PC-9 (cell line): ENCODE measurements at regions not wholly inside any gene's neighbourhood (a gene's known extent, or its start where the extent isn't known, plus 50 kb on each side); places are given as distances from the start of the nearest gene placed in this dataset.

Experiments
- BruUV-seq: library from RNA; stranded (reverse); fragments of 400-500 nt; replicated peaks from 2 replicates; lab custom pipeline; 2021; lab: Mats Ljungman, UMichigan
- CTCF ChIA-PET: fragments of 300-600 bp; sonication (Branson Sonifier 250); formaldehyde crosslinking; loops from one replicate; lab custom pipeline; 2022; ENCODE audit warnings: antibody characterized with exemption; lab: Charles Lee
- POLR2A ChIA-PET: fragments of 300-600 bp; sonication (Branson Sonifier 250); formaldehyde crosslinking; loops from one replicate; lab custom pipeline; 2022; ENCODE audit warnings: antibody characterized with exemption; ENCODE audit not compliant: unreplicated experiment; lab: Charles Lee
- DNase-seq, 2 experiments: peaks; one replicate each; pipeline versions ENCODE4 v3.0.0 to v3.0.0-alpha.2; 2015 to 2022; ENCODE audit warnings: mixed read lengths in 1 of 2
- H2AFZ ChIP-seq: fragments of 200-600 bp; sonication (generic); 2 replicates; pipeline ENCODE4 v1.8.1; 2017; ENCODE audit warnings: antibody characterized with exemption
- H3F3A ChIP-seq: fragments of 200-600 bp; sonication (generic); 2 replicates; pipeline ENCODE4 v1.8.1; 2017; ENCODE audit warnings: antibody characterized with exemption, mild to moderate bottlenecking, low read depth; ENCODE audit not compliant: insufficient read depth
- H3K27ac ChIP-seq: fragments of 200-600 bp; sonication (generic); 2 replicates; pipeline ENCODE4 v1.6.1; 2016; ENCODE audit warnings: mixed run types
- H3K27me3 ChIP-seq: fragments of 200-600 bp; sonication (generic); 2 replicates; pipeline ENCODE4 v1.6.1; 2016; ENCODE audit warnings: low read depth, mixed run types; ENCODE audit not compliant: insufficient read depth
- H3K36me3 ChIP-seq: fragments of 200-600 bp; sonication (generic); 2 replicates; pipeline ENCODE4 v1.6.1; 2016; ENCODE audit warnings: low read depth, mixed run types
- H3K4me1 ChIP-seq: fragments of 200-600 bp; sonication (generic); replicated peaks from 2 replicates; pipeline ENCODE4 v1.6.1; 2016; ENCODE audit warnings: mixed run types; ENCODE audit not compliant: insufficient read depth
- H3K4me2 ChIP-seq: fragments of 200-600 bp; sonication (generic); 2 replicates; pipeline ENCODE4 v1.6.1; 2017; ENCODE audit warnings: mixed run types
- H3K4me3 ChIP-seq: fragments of 200-600 bp; sonication (generic); 2 replicates; pipeline ENCODE4 v1.6.1; 2016; ENCODE audit warnings: mixed run types
- H3K79me2 ChIP-seq: fragments of 200-600 bp; sonication (generic); 2 replicates; pipeline ENCODE4 v1.6.1; 2017; ENCODE audit warnings: low read depth, mixed run types
- H3K9me2 ChIP-seq: fragments of 200-600 bp; sonication (generic); 2 replicates; pipeline ENCODE4 v1.8.1; 2017; ENCODE audit warnings: mild to moderate bottlenecking; ENCODE audit not compliant: insufficient read depth
- H3K9me3 ChIP-seq: fragments of 200-600 bp; sonication (generic); 2 replicates; pipeline ENCODE4 v1.8.1; 2016; ENCODE audit warnings: low read depth; ENCODE audit not compliant: insufficient read depth
- H4K20me1 ChIP-seq: fragments of 200-600 bp; sonication (generic); 2 replicates; pipeline ENCODE4 v1.8.1; 2017; ENCODE audit not compliant: insufficient read depth
- CTCF ChIP-seq: fragments of 200-600 bp; sonication (generic); conservative IDR thresholded peaks from 2 replicates; pipeline ENCODE4 v1.6.1; 2017; ENCODE audit warnings: mixed run types, antibody characterized with exemption, mild to moderate bottlenecking, moderate library complexity
- EZH2 ChIP-seq: fragments of 200-600 bp; sonication (generic); IDR thresholded peaks from 2 replicates; pipeline ENCODE4 v1.8.0; 2017; ENCODE audit warnings: antibody characterized with exemption, low read depth
- intact Hi-C: fragments of 100-400 bp; cut with micrococcal nuclease; formaldehyde crosslinking; loops from one replicate; pipeline ENCODE4 v1.10.0; 2022; ENCODE audit not compliant: unreplicated experiment

- Histone ChIP-seq H3K4me2 (no peak overlapping the region), H3K4me1 (no peaks in the 10 kb centered on the region), H3K9me3 (no peaks in the 10 kb centered on the region), H3K36me3 (no peaks in the 10 kb centered on the region), H3K27me3 (no peaks in the 10 kb centered on the region), H3K79me2 (no peaks in the 10 kb centered on the region), H4K20me1 (no peaks in the 10 kb centered on the region), H3K9me2 (no peaks in the 10 kb centered on the region), H2AFZ (no peak overlapping the region), H3K27ac (no peak overlapping the region), H3F3A (no peaks in the 10 kb centered on the region), H3K4me3 (no peak overlapping the region)
- DNase-seq, result no peak
- TF ChIP-seq CTCF, result no peak
- no peak for TF ChIP-seq EZH2
- ChIA-PET POLR2A (no interaction called here), CTCF (no interaction called here)
- BruUV-seq, result no TSS peak
- intact Hi-C loops, result no loop called here
Measured at GRCh38 chr2:186422226-186422625, 63.8 kb upstream of the ZC3H15 start.

- Histone ChIP-seq H4K20me1 (no peaks in the 10 kb centered on the region), H3K9me3 (no peaks in the 10 kb centered on the region), H3K4me2 (no peak overlapping the region), H3K79me2 (no peaks in the 10 kb centered on the region), H3F3A (no peaks in the 10 kb centered on the region), H3K4me3 (no peak overlapping the region), H3K27me3 (no peaks in the 10 kb centered on the region), H3K4me1 (no peaks in the 10 kb centered on the region), H2AFZ (no peak overlapping the region), H3K27ac (no peak overlapping the region), H3K9me2 (no peaks in the 10 kb centered on the region), H3K36me3 (no peaks in the 10 kb centered on the region)
- DNase-seq, result no peak
- no TSS peak for BruUV-seq
- no peak for TF ChIP-seq CTCF
- no peak for TF ChIP-seq EZH2
- CTCF ChIA-PET, result no interaction called here
- intact Hi-C loops, result no loop called here
- POLR2A ChIA-PET, result no interaction called here
Measured at GRCh38 chr2:186423481-186423880, 62.6 kb upstream of the ZC3H15 start.

- no peak for DNase-seq
- intact Hi-C loops, result no loop called here
- Histone ChIP-seq H3K4me1 (no peaks in the 10 kb centered on the region), H3K4me3 (no peak overlapping the region), H3K79me2 (no peaks in the 10 kb centered on the region), H2AFZ (no peak overlapping the region), H3K4me2 (no peak overlapping the region), H3K27me3 (no peaks in the 10 kb centered on the region), H3K9me2 (no peaks in the 10 kb centered on the region), H3K9me3 (no peaks in the 10 kb centered on the region), H4K20me1 (no peaks in the 10 kb centered on the region), H3F3A (no peaks in the 10 kb centered on the region), H3K27ac (no peak overlapping the region), H3K36me3 (no peaks in the 10 kb centered on the region)
- no peak for TF ChIP-seq CTCF
- TF ChIP-seq EZH2, result no peak
- POLR2A ChIA-PET, result no interaction called here
- CTCF ChIA-PET, result no interaction called here
- BruUV-seq, result no TSS peak
Measured at GRCh38 chr2:186424265-186424664, 61.8 kb upstream of the ZC3H15 start.
